MCF 10A (cell line): ENCODE measurements at regions not wholly inside any gene's neighbourhood (a gene's known extent, or its start where the extent isn't known, plus 50 kb on each side); places are given as distances from the start of the nearest gene placed in this dataset.

ENCODE experiments used
- BruUV-seq: library from RNA; stranded (reverse); fragments of 400-500 nt; replicated peaks from 2 replicates; lab custom pipeline; 2021; lab: Mats Ljungman, UMichigan
- CTCF ChIA-PET: fragments of 300-600 bp; sonication (Branson Sonifier 250); formaldehyde crosslinking; extraction: SDS; loops from one replicate; lab custom pipeline; 2021; ENCODE audit warnings: antibody characterized with exemption, inconsistent platforms; lab: Yijun Ruan, JAX
- POLR2A ChIA-PET: fragments of 300-600, 350-650 bp; sonication (Branson Sonifier 250); formaldehyde crosslinking; extraction: SDS; loops from one replicate; lab custom pipeline; 2020; ENCODE audit warnings: antibody characterized with exemption, inconsistent platforms; lab: Yijun Ruan, JAX
- DNase-seq: peaks from one replicate; pipeline ENCODE4 v3.0.0-alpha.2; 2018; ENCODE audit not compliant: unreplicated experiment
- H3K27ac Mint-ChIP-seq: one replicate; pipeline ENCODE4 v1.8.0; 2022; ENCODE audit warnings: mild to moderate bottlenecking, low read depth, mixed read lengths; ENCODE audit not compliant: unreplicated experiment
- H3K27me3 Mint-ChIP-seq: one replicate; pipeline ENCODE4 v1.8.0; 2022; ENCODE audit warnings: mixed read lengths; ENCODE audit not compliant: insufficient read depth, unreplicated experiment
- H3K36me3 Mint-ChIP-seq: one replicate; pipeline ENCODE4 v1.8.0; 2022; ENCODE audit warnings: mild to moderate bottlenecking, moderate library complexity, mixed read lengths; ENCODE audit not compliant: insufficient read depth, unreplicated experiment
- H3K4me1 Mint-ChIP-seq: one replicate; pipeline ENCODE4 v1.8.0; 2022; ENCODE audit warnings: mixed read lengths; ENCODE audit not compliant: insufficient read depth, unreplicated experiment
- H3K4me3 Mint-ChIP-seq: one replicate; pipeline ENCODE4 v1.8.0; 2022; ENCODE audit warnings: mild to moderate bottlenecking, moderate library complexity, mixed read lengths; ENCODE audit not compliant: unreplicated experiment
- H3K9me3 Mint-ChIP-seq: one replicate; pipeline ENCODE4 v1.8.0; 2022; ENCODE audit warnings: mixed read lengths; ENCODE audit not compliant: unreplicated experiment
- intact Hi-C: fragments of 100-400 bp; cut with micrococcal nuclease; formaldehyde crosslinking; loops from 2 replicates; pipeline ENCODE4 v1.14.1; 2022
- TF ChIP-seq, protein P1 (sequence below): fragments of 200-600 bp; IDR thresholded peaks from one replicate; pipeline ENCODE4 v1.8.0; 2022; ENCODE audit warnings: antibody characterized with exemption, mild to moderate bottlenecking; ENCODE audit not compliant: unreplicated experiment

DNA sequence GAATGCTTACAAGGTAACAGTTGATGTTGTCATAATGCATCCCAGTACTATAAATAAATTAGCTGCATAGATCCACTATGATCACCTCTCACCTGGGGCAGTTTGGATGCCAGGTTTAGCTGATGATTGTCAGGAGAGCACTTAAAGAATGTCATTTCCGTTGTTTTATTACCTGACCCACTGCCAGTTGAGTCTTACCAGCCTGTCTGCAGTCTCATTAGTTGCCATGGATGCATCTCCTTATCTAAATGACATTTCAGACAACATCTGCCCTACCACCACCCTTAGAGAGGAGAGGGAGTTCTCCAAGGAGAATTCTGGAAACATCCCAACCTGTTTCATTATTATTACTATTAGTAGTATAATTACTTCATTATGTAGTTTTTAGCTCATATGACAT lies 339.1 kb upstream of the API5 start:
- peaks cover 11% of the 10 kb centered on the region for H3K9me3 Mint-ChIP-seq
- ChIA-PET POLR2A (interaction anchor here (0.7 kb wide), 1 partner anchor 41 kb away, joined by 3 read pairs; no protein-coding TSS in a partner anchor), CTCF (no interaction called here)
- no peak overlapping the region for H3K4me3 Mint-ChIP-seq
- no TSS peak for BruUV-seq
- H3K27ac Mint-ChIP-seq: no peak overlapping the region
- no peaks in the 10 kb centered on the region for H3K4me1 Mint-ChIP-seq
- TF ChIP-seq, protein P1, sequence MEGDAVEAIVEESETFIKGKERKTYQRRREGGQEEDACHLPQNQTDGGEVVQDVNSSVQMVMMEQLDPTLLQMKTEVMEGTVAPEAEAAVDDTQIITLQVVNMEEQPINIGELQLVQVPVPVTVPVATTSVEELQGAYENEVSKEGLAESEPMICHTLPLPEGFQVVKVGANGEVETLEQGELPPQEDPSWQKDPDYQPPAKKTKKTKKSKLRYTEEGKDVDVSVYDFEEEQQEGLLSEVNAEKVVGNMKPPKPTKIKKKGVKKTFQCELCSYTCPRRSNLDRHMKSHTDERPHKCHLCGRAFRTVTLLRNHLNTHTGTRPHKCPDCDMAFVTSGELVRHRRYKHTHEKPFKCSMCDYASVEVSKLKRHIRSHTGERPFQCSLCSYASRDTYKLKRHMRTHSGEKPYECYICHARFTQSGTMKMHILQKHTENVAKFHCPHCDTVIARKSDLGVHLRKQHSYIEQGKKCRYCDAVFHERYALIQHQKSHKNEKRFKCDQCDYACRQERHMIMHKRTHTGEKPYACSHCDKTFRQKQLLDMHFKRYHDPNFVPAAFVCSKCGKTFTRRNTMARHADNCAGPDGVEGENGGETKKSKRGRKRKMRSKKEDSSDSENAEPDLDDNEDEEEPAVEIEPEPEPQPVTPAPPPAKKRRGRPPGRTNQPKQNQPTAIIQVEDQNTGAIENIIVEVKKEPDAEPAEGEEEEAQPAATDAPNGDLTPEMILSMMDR: no peak
- H3K27me3 Mint-ChIP-seq: no peaks in the 10 kb centered on the region
- H3K36me3 Mint-ChIP-seq: no peaks in the 10 kb centered on the region
- intact Hi-C loops: no loop called here
- no peak for DNase-seq

- no peak overlapping the region for H3K27ac Mint-ChIP-seq
- no peak for DNase-seq
- H3K4me3 Mint-ChIP-seq: no peak overlapping the region
- TF ChIP-seq, protein P1: no peak
- peaks cover 19% of the 10 kb centered on the region for H3K9me3 Mint-ChIP-seq
- no peaks in the 10 kb centered on the region for H3K27me3 Mint-ChIP-seq
- no peaks in the 10 kb centered on the region for H3K4me1 Mint-ChIP-seq
- no peaks in the 10 kb centered on the region for H3K36me3 Mint-ChIP-seq
- intact Hi-C loops: no loop called here
- no TSS peak for BruUV-seq
- ChIA-PET POLR2A (no interaction called here), CTCF (interaction anchor here (1.7 kb wide), 1 partner anchor 304 kb away, joined by 4 read pairs; no protein-coding TSS in a partner anchor)
Measured at GRCh38 chr11:42974510-42975179, 337.2 kb upstream of the API5 start.

DNA sequence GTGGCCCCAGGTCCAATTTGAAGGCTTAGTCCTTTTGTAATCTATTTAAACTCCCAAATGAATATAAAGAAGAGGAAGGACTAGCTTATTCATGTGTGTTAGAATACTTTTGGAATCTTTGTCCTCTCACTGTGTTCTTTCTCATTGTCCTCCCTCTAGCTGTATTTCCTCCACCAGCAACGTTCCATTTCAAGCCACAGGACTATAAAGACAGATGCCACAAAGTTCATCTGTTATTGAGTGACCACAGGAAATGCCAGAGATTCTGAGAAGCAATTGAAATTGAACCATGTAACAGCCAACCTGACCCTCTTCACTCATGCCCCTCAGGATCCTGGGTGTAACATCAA lies 336.6 kb upstream of the API5 start:
- POLR2A ChIA-PET: no interaction called here

GRCh38 chr11:42976636-42977217 lies 335.1 kb upstream of the API5 start:
- H3K27me3 Mint-ChIP-seq: no peaks in the 10 kb centered on the region
- CTCF ChIA-PET: no interaction called here
- H3K4me1 Mint-ChIP-seq: no peaks in the 10 kb centered on the region
- no peak overlapping the region for H3K4me3 Mint-ChIP-seq
- no peak overlapping the region for H3K27ac Mint-ChIP-seq
- POLR2A ChIA-PET: no interaction called here
- BruUV-seq: no TSS peak
- H3K9me3 Mint-ChIP-seq: peaks cover 12% of the 10 kb centered on the region
- TF ChIP-seq, protein P1: no peak
- no peaks in the 10 kb centered on the region for H3K36me3 Mint-ChIP-seq
- intact Hi-C loops: no loop called here
- DNase-seq: no peak

More for the DNA sequence above, 336.6 kb upstream of the API5 start:
- Mint-ChIP-seq H3K36me3 (no peaks in the 10 kb centered on the region), H3K27me3 (no peaks in the 10 kb centered on the region), H3K4me1 (no peaks in the 10 kb centered on the region), H3K4me3 (no peak overlapping the region), H3K9me3 (peaks cover 14% of the 10 kb centered on the region), H3K27ac (no peak overlapping the region)
- no TSS peak for BruUV-seq
- CTCF ChIA-PET: no interaction called here
- DNase-seq: no peak
- intact Hi-C loops: no loop called here
- TF ChIP-seq, protein P1: no peak
